Mesenchymal stem cell (in vitro differentiated cells and primary cell): ENCODE measurements at regions not wholly inside any gene's neighbourhood (a gene's known extent, or its start where the extent isn't known, plus 50 kb on each side); places are given as distances from the start of the nearest gene placed in this dataset.

Experiments
- DNase-seq: peaks from one replicate; pipeline ENCODE4 v3.0.0-alpha.2; 2013
- H2AFZ ChIP-seq: one replicate; pipeline ENCODE4 v1.6.1; 2013; ENCODE audit warnings: low read depth, mild to moderate bottlenecking, control low read depth, inconsistent platforms, low read length, moderate library complexity
- H2AK5ac ChIP-seq: 2 replicates; pipeline ENCODE4 v1.6.1; 2013; ENCODE audit warnings: low read length, moderate library complexity, mild to moderate bottlenecking, inconsistent platforms; ENCODE audit not compliant: severe bottlenecking
- H2BK120ac ChIP-seq: one replicate; pipeline ENCODE4 v1.6.1; 2013; ENCODE audit warnings: low read depth, mild to moderate bottlenecking, inconsistent platforms, low read length, moderate library complexity
- H2BK12ac ChIP-seq, 2 experiments: one replicate each; pipeline ENCODE4 v1.6.1; 2013; ENCODE audit warnings: inconsistent platforms in 2 of 2, low read length in 2 of 2, mild to moderate bottlenecking in 2 of 2, moderate library complexity in 2 of 2, control low read depth in 1 of 2
- H2BK15ac ChIP-seq: one replicate; pipeline ENCODE4 v1.6.1; 2013; ENCODE audit warnings: mild to moderate bottlenecking, low read depth, inconsistent platforms; ENCODE audit not compliant: poor library complexity, severe bottlenecking
- H2BK5ac ChIP-seq: 2 replicates; pipeline ENCODE4 v1.6.1; 2013; ENCODE audit warnings: low read depth, mild to moderate bottlenecking, low read length, control low read depth, inconsistent platforms; ENCODE audit not compliant: poor library complexity, severe bottlenecking
- H3K14ac ChIP-seq, 2 experiments: one replicate each; pipeline ENCODE4 v1.6.1; 2013; ENCODE audit warnings: inconsistent platforms in 2 of 2, low read length in 2 of 2, control low read depth in 1 of 2, mild to moderate bottlenecking in 1 of 2, moderate library complexity in 1 of 2
- H3K18ac ChIP-seq, 2 experiments: one replicate each; pipeline ENCODE4 v1.6.1; 2013; ENCODE audit warnings: inconsistent platforms in 2 of 2, low read length in 2 of 2, control low read depth in 1 of 2, low read depth in 1 of 2, mild to moderate bottlenecking in 1 of 2
- H3K23ac ChIP-seq, 2 experiments: one replicate each; pipeline ENCODE4 v1.6.1; 2013; ENCODE audit warnings: inconsistent platforms in 2 of 2, low read length in 2 of 2, mild to moderate bottlenecking in 2 of 2, moderate library complexity in 2 of 2, control low read depth in 1 of 2
- H3K27ac ChIP-seq: 2 replicates; pipeline ENCODE4 v1.5.1; 2013; ENCODE audit warnings: mild to moderate bottlenecking, moderate library complexity, low read length, control low read depth, inconsistent platforms; ENCODE audit not compliant: poor library complexity, severe bottlenecking
- H3K27me3 ChIP-seq, 2 experiments: 2 replicates each; pipeline versions ENCODE4 v1.6.1 to v1.7.0; 2013; ENCODE audit warnings: low read length in 2 of 2, mild to moderate bottlenecking in 2 of 2, moderate library complexity in 2 of 2, control low read depth in 1 of 2, inconsistent platforms in 1 of 2; ENCODE audit not compliant: control insufficient read depth in 1 of 2, insufficient read depth in 1 of 2
- H3K36me3 ChIP-seq, 2 experiments: 2 replicates each; pipeline versions ENCODE4 v1.6.1 to v1.7.0; 2013; ENCODE audit warnings: low read length in 2 of 2, control low read depth in 1 of 2, inconsistent platforms in 1 of 2, low read depth in 1 of 2, mild to moderate bottlenecking in 1 of 2; ENCODE audit not compliant: insufficient read depth in 2 of 2, control insufficient read depth in 1 of 2
- H3K4ac ChIP-seq, 2 experiments: one replicate each; pipeline ENCODE4 v1.6.1; 2013; ENCODE audit warnings: inconsistent platforms in 2 of 2, low read length in 2 of 2, mild to moderate bottlenecking in 2 of 2, moderate library complexity in 2 of 2, control low read depth in 1 of 2, low read depth in 1 of 2
- H3K4me1 ChIP-seq: 2 replicates; pipeline ENCODE4 v1.6.1; 2013; ENCODE audit warnings: low read depth, low read length, control low read depth; ENCODE audit not compliant: control insufficient read depth, insufficient read depth
- H3K4me2 ChIP-seq: 2 replicates; pipeline ENCODE4 v1.6.1; 2013; ENCODE audit warnings: low read length, mild to moderate bottlenecking, inconsistent platforms; ENCODE audit not compliant: poor library complexity, severe bottlenecking
- H3K4me3 ChIP-seq, 2 experiments: 2 replicates each; pipeline versions ENCODE4 v1.5.1 to v1.7.0; 2013; ENCODE audit warnings: low read length in 2 of 2, mild to moderate bottlenecking in 2 of 2, control low read depth in 1 of 2, low read depth in 1 of 2; ENCODE audit not compliant: insufficient read depth in 1 of 2
- H3K79me1 ChIP-seq: replicated peaks from 2 replicates; pipeline ENCODE4 v1.6.1; 2013; ENCODE audit warnings: mild to moderate bottlenecking, control low read depth, low read length, inconsistent platforms; ENCODE audit not compliant: poor library complexity, severe bottlenecking
- H3K9ac ChIP-seq: 2 replicates; pipeline ENCODE4 v1.7.0; 2013; ENCODE audit warnings: mild to moderate bottlenecking, low read length, moderate library complexity
- H3K9me3 ChIP-seq: 2 replicates; pipeline ENCODE4 v1.7.0; 2013; ENCODE audit warnings: mild to moderate bottlenecking, low read length; ENCODE audit not compliant: control insufficient read depth
- H4K8ac ChIP-seq: one replicate; pipeline ENCODE4 v1.6.1; 2013; ENCODE audit warnings: inconsistent platforms, mild to moderate bottlenecking, low read length, moderate library complexity
- H4K91ac ChIP-seq: one replicate; pipeline ENCODE4 v1.6.1; 2013; ENCODE audit warnings: mild to moderate bottlenecking, low read length, inconsistent platforms
- WGBS: methylation state at CpG from one replicate; pipeline ENCODE4 v1.1.7; 2013; ENCODE audit warnings: mixed read lengths; 5-methylcytosine and 5-hydroxymethylcytosine counted together

- H2AK5ac ChIP-seq: no peak overlapping the region
- H4K8ac ChIP-seq: no peak overlapping the region
- no peaks in the 10 kb centered on the region for H3K27me3 ChIP-seq
- peaks cover 10% of the 10 kb centered on the region for H3K9me3 ChIP-seq
- no peak overlapping the region for H3K23ac ChIP-seq
- H3K14ac ChIP-seq: no peak overlapping the region
- WGBS: 55% methylated on average over 4 of the region's 5 CpGs
- DNase-seq: no peak
- no peak overlapping the region for H3K4me2 ChIP-seq
- no peak overlapping the region for H2BK120ac ChIP-seq
- H2BK5ac ChIP-seq: no peak overlapping the region
- H3K4me3 ChIP-seq: no peak overlapping the region
- H3K9ac ChIP-seq: no peak overlapping the region
- H3K27ac ChIP-seq: no peak overlapping the region
- no peak overlapping the region for H2BK15ac ChIP-seq
- H2BK12ac ChIP-seq: no peak overlapping the region
- H3K36me3 ChIP-seq: no peaks in the 10 kb centered on the region
- no peak overlapping the region for H4K91ac ChIP-seq
- H3K18ac ChIP-seq: no peak overlapping the region
- no peaks in the 10 kb centered on the region for H3K79me1 ChIP-seq
- no peak overlapping the region for H2AFZ ChIP-seq
- H3K4me1 ChIP-seq: no peaks in the 10 kb centered on the region
- H3K4ac ChIP-seq: no peak overlapping the region
Measured at GRCh38 chr5:2201011-2201410, 318.3 kb upstream of the IRX4 start.

GRCh38 chr5:2200261-2200950 is 317.7 kb upstream of the IRX4 start:
- H3K4me2 ChIP-seq: no peak overlapping the region
- H3K4me1 ChIP-seq: no peaks in the 10 kb centered on the region
- H3K27ac ChIP-seq: no peak overlapping the region
- H2BK12ac ChIP-seq: no peak overlapping the region
- H3K79me1 ChIP-seq: no peaks in the 10 kb centered on the region
- no peaks in the 10 kb centered on the region for H3K27me3 ChIP-seq
- no peak overlapping the region for H4K91ac ChIP-seq
- no peak overlapping the region for H3K23ac ChIP-seq
- no peak overlapping the region for H2AK5ac ChIP-seq
- no peak overlapping the region for H3K14ac ChIP-seq
- 68% methylated on average over 15 of the region's 15 CpGs for WGBS
- no peak overlapping the region for H2AFZ ChIP-seq
- H3K4ac ChIP-seq: no peak overlapping the region
- no peak overlapping the region for H2BK15ac ChIP-seq
- H3K36me3 ChIP-seq: no peaks in the 10 kb centered on the region
- no peak overlapping the region for H2BK5ac ChIP-seq
- H2BK120ac ChIP-seq: no peak overlapping the region
- peaks cover 15% of the 10 kb centered on the region for H3K9me3 ChIP-seq
- DNase-seq: no peak
- H4K8ac ChIP-seq: no peak overlapping the region
- H3K18ac ChIP-seq: no peak overlapping the region
- no peak overlapping the region for H3K9ac ChIP-seq
- H3K4me3 ChIP-seq: no peak overlapping the region

- H3K14ac ChIP-seq: no peak overlapping the region
- no peaks in the 10 kb centered on the region for H3K36me3 ChIP-seq
- no peak overlapping the region for H2AFZ ChIP-seq
- no peak overlapping the region for H3K9ac ChIP-seq
- no peak overlapping the region for H2BK15ac ChIP-seq
- H3K4me3 ChIP-seq: no peak overlapping the region
- H3K79me1 ChIP-seq: no peaks in the 10 kb centered on the region
- DNase-seq: no peak
- no peak overlapping the region for H4K91ac ChIP-seq
- H2BK5ac ChIP-seq: no peak overlapping the region
- WGBS: 81% methylated on average over 14 of the region's 14 CpGs
- no peak overlapping the region for H3K4me2 ChIP-seq
- H3K27me3 ChIP-seq: no peaks in the 10 kb centered on the region
- H3K23ac ChIP-seq: no peak overlapping the region
- no peaks in the 10 kb centered on the region for H3K4me1 ChIP-seq
- H2BK120ac ChIP-seq: no peak overlapping the region
- H3K4ac ChIP-seq: no peak overlapping the region
- peaks cover 22% of the 10 kb centered on the region for H3K9me3 ChIP-seq
- H2BK12ac ChIP-seq: no peak overlapping the region
- no peak overlapping the region for H4K8ac ChIP-seq
- H3K18ac ChIP-seq: no peak overlapping the region
- no peak overlapping the region for H3K27ac ChIP-seq
- H2AK5ac ChIP-seq: no peak overlapping the region
Measured at GRCh38 chr5:2199697-2200096, 317.0 kb upstream of the IRX4 start.

GRCh38 chr5:2196989-2197619 is 314.4 kb upstream of the IRX4 start:
- Histone ChIP-seq H3K18ac (no peak overlapping the region), H3K36me3 (no peaks in the 10 kb centered on the region)

More at GRCh38 chr5:2196989-2197619, 314.4 kb upstream of the IRX4 start:
- peaks cover 22% of the 10 kb centered on the region for H3K9me3 ChIP-seq
- H3K79me1 ChIP-seq: no peaks in the 10 kb centered on the region
- no peak overlapping the region for H3K4me3 ChIP-seq
- no peak overlapping the region for H2AK5ac ChIP-seq
- no peak overlapping the region for H3K9ac ChIP-seq
- no peak overlapping the region for H2BK120ac ChIP-seq
- no peak overlapping the region for H4K91ac ChIP-seq
- H3K27ac ChIP-seq: no peak overlapping the region
- no peak for DNase-seq
- WGBS: 75% methylated on average over 16 of the region's 18 CpGs
- no peaks in the 10 kb centered on the region for H3K4me1 ChIP-seq
- no peak overlapping the region for H2BK5ac ChIP-seq
- no peak overlapping the region for H2AFZ ChIP-seq
- no peak overlapping the region for H3K23ac ChIP-seq
- H2BK15ac ChIP-seq: no peak overlapping the region
- H3K4me2 ChIP-seq: no peak overlapping the region
- no peak overlapping the region for H3K14ac ChIP-seq
- no peak overlapping the region for H4K8ac ChIP-seq
- H3K27me3 ChIP-seq: no peaks in the 10 kb centered on the region
- no peak overlapping the region for H3K4ac ChIP-seq
- H2BK12ac ChIP-seq: no peak overlapping the region
